T-helper 1 cell treated with Interleukin-12 subunit alpha and Interleukin-12 subunit beta and Interleukin-4 antibody, amounts not matched to agents 30 ng/mL and 1 ng/mL, for 36 hours (primary cell): ENCODE measurements at regions not wholly inside any gene's neighbourhood (a gene's known extent, or its start where the extent isn't known, plus 50 kb on each side); places are given as distances from the start of the nearest gene placed in this dataset.

Experiments
- intact Hi-C: fragments of 100-400 bp; cut with micrococcal nuclease; formaldehyde crosslinking; loops from one replicate; pipeline ENCODE4 v1.15.1; 2024

DNA sequence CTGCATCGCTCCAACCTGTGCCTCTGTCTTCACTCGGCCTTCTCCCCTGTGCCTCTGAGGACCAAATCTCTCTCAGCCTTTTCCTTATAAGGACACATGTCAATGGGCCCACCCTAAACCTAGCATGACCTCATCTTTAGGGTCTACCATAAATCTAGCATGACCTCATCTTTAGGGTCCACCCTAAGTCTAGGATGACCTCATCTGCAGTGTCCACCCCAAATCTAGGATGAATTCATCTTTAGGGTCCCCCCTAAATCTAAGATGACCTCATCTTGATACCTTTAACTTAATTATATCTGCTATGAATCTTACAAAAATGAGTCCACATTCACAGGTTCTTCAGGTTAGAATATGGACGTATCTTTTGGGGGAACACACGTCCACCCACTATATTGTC, 131.1 kb upstream of the RPL38 start:
- intact Hi-C loops: no loop called here

- intact Hi-C loops: no loop called here
Measured at GRCh38 chr17:74076446-74076845, 127.0 kb upstream of the RPL38 start.

DNA sequence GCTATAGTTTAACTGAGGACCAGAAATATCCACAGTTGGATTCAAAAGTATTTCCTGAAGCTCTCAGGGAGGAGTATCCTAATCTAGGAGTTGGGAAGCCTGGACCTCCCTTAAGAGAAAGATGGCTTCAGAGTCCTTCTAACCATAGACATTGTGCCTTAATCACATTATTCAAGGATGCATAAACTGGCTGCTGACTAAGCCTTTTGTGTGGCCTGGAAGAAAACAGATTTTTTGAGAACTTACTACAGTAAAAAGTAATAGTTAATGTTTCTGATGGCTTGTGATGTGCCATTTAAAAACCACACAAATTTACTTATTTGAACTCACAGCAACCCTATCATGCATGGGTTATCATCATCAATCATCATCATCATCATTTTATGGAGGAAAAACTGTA, 126.2 kb upstream of the RPL38 start:
- intact Hi-C loops: no loop called here

- intact Hi-C loops: no loop called here
Measured at GRCh38 chr17:74078363-74078941, 125.0 kb upstream of the RPL38 start.

DNA sequence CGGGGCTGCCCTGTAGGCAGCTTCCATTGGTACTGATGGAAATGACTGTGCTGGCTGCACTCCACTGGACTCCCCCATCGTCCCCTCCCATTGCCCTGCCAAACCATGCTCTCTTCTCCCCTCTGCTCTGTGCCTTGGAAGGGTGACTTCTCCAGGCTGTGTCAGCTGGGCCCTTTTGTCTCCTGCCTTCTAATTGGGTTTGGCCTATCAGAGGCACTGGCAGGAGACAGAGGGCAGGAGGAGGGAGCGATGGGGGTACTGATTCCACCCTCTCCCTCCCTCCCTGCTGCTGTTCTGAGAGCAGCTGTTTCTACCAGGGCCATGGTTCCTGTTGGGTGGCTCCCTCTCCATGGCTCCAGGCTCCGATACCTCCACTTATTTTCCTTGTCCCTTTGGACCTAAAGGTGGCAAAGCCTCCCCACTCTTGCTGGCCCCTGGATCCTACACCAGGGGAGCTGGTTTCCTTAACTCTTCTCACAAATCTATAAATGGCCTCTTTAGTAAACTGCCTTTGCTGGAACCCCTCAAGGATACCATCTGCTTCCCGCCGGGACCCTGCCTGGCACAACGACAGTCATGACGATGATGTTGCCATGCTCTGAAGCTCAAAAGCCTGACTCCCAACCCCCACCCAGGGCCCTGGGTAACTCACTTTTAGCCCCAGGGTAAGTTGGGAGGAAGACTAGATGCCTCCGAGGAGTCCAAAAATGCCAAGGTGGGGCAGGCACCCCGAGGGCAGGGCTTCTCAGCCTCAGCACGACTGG, 123.8 kb upstream of the RPL38 start:
- intact Hi-C loops: no loop called here

DNA sequence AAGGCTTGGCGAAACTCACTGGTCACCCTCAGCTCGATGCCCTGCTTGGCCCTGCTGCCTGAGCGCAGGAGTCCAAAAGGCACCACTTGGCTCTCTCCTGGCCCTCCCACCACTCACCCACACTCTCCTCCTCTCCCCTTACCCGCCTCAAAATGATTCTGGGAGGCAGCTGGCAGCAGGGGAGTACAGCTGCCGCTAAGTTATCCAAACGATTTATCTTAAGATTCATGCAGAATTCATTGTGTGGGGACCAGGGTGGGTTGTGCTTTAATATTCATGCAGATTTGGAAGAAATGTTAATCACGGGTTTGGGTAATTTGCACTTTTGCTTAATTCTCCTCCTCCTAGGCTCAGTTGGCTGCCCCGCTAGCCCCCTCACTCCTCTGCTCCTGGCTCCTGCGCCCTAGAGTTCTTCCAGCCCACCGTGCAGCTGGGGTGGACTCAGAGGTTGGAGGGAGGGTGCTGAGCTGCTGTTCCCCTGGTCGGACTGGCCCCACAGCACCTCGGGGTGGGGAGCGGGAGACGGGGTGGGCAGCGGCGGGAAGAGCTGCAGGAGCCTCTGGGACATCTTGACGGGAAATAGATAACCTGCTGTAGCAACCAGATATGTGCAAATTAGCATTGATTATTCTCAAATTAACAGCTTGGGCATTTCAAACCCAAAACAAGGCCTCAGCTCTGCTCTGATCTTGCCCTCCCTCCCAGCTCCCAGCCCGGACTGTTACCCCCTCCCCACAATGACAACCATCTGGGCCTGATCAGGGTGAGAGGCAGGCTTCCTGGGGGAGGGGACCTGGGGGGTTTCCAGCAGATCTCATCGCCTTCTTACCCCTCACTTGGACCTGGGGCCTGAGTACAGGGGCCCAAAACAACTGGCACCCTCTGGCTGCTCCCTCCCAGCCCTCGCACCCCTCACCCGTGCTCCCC, 122.6 kb upstream of the RPL38 start:
- intact Hi-C loops: no loop called here

DNA sequence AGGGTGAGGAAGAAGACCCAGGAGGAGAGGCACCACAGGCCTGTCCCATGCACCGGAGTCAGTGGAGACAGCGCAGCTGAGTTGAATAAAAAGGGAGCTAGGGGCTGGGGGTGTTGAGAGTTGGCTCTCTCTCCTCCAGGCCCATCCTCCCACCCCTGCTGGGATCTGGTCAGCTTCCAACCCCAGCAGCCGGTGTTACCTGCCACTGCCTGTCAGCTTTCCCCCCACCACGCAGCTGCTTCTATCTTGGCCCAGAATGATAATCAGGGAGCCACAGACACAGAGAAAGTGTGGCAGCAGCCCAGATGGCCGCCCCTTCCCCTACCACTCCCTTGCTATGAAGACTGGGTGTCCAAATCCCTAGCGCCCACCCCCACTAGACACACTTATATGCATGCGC, 120.6 kb upstream of the RPL38 start:
- intact Hi-C loops: no loop called here

- intact Hi-C loops: no loop called here
Measured at GRCh38 chr17:74083321-74083720, 120.2 kb upstream of the RPL38 start.

- intact Hi-C loops: no loop called here
Measured at GRCh38 chr17:74085434-74085833, 118.0 kb upstream of the RPL38 start.

DNA sequence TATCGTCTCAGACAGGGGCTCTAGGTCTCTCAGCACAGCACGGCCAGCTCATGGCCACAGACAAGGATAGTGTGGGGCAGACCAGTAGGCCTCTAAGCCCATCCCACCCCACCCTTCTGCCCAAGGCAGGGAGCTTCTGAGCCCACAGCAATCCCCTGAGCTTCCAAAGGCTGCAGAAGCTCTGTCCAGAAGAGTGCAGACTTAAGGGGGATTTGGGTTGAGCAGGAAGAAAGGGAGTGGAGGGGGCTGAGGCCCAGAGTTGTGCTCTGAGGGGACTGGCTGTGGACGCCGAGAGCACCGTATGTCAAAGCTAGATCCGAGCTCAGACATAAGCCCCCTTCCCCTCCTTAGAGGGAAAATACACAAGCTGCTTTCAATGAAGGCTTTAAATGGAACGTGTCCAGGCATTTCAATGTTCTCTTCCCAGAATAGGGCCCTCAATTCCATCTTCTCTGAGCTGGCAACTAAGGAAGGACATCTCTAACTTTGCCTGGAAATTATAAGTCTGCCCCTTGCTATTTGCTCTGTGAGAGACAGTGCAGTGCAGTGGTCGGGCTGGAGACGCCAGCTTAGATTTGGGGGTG, 116.4 kb upstream of the RPL38 start:
- intact Hi-C loops: no loop called here

DNA sequence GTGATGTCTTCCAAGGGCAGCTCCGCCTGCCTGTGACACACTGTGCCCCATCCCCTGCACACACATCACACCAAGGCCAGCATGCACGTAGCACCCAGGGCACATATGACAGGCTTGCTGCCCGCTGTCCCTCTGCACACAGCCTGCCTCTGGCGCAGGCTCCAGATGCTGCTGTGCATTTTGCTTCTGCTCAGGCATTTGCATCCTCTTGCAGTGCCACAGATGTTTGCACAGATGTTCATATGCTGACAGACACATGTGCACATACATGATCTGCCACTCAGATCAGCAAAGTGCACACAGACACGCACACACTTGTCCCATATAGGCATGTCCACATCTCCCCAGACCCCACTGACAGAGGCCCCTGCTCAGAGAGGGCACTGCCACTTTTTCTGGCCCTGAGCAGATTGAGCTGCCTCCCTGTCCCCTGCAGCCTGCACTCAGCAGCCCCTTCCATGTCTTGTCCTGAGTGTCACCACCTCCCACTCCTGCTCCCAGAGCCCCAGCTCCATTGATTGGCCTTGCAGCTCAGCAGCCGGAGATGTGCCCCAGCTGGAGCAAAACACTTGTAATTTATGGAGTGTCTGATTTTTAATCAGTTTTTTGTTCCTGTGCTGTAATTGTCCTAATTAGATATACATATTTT, 115.1 kb upstream of the RPL38 start:
- intact Hi-C loops: no loop called here

GRCh38 chr17:74088934-74089329, 114.5 kb upstream of the RPL38 start:
- intact Hi-C loops: no loop called here

DNA sequence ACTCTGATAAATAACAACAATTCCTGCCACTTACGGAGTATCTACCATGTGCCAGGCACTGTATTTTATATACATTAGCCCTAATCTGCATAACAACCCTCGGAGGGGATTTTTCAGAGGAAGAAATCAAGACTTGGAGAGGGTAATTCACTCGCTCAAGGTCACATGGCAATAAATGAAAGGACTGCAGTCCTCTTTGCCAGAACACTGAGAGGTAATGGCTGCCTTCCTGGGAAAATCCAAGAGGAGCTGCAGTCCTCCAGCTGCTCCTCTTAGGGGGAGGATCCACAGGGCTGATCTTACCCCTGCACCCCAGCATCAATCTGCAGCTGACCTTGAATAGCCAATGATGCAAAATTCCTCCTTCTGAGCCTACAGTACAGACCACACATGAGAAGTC, 114.1 kb upstream of the RPL38 start:
- intact Hi-C loops: no loop called here

DNA sequence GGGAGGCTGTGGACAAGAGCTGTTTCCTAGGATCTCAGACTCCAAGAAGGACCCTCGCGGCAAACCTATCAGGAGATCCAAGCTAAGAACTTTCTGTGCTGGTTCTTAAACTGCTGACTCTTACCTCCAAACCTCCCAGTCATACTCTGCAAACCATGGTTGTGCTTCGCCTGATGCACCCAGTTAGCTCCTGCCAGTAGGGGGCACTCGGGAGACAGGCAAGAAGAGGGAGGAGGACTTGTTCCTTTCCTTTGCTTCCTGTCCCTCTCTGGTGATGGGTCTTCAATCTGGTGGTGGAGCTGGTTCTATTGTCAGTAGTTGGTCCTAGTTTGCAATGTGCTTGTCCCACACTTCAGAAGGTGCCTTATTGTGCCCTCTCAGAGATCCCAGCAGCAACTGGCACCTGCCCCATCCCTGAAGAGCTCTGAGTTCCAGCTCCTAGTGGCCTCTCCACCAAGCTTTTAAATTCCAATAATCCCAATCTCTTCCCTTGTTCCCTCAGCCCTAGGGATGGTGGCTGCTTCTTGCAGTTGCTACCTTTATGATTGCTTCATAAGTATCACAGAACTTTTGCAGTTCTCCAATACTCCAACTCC, 113.5 kb upstream of the RPL38 start:
- intact Hi-C loops: loop anchor here (1.0 kb wide), 2 partner anchors 86 to 109 kb away; no protein-coding TSS in a partner anchor

DNA sequence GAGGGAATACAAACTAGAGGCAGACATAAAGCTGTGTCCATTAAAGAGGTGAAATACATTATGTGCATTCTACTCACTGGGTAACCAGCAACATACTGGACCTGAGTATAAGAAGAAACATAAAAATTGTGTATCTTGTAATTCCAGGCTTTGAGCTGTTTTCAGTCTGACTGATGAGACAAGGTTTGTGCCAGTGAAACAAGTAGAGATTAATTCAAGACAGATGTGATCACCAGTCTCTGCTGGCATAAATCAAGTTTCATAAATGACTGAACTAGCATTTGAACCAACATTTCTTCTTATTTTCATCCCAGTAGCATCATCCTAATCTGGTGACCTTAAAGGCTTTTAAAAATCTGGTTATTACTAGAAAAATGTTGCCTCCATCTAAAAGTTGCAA, 108.8 kb upstream of the RPL38 start:
- intact Hi-C loops: no loop called here

- intact Hi-C loops: no loop called here
Measured at GRCh38 chr17:74096456-74096855, 107.0 kb upstream of the RPL38 start.

DNA sequence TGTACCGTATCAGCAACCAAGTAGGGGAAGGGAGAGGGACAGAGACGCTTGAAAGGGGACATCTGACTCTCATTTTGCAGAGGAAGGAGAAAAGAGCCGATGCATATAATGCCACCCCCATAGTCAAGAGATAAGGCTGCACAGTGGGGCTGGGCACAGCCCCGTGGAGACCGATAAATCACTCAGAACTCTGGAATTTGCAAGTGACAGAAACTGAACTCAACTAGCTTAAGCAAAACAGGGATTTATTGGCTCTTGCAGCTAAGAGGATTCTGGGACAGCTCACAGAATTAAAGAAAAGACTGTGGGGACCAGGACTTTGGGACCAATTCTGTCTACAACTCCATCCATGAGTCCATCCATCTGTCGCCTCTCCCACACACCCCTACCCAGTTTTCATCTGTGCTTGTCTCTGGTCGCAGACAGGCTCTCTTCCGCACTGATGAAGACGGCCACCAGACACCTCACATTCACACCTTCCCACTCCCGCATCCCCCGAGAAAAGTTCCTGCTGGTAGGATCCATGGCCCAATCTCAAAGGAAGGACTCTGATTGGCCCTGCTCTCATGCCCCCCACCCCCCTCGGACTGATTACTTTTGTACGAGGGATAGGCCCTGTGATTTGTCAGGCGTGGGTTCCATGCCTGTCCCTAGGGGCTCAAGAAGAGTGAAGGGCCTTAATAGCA, 105.9 kb upstream of the RPL38 start:
- intact Hi-C loops: no loop called here

DNA sequence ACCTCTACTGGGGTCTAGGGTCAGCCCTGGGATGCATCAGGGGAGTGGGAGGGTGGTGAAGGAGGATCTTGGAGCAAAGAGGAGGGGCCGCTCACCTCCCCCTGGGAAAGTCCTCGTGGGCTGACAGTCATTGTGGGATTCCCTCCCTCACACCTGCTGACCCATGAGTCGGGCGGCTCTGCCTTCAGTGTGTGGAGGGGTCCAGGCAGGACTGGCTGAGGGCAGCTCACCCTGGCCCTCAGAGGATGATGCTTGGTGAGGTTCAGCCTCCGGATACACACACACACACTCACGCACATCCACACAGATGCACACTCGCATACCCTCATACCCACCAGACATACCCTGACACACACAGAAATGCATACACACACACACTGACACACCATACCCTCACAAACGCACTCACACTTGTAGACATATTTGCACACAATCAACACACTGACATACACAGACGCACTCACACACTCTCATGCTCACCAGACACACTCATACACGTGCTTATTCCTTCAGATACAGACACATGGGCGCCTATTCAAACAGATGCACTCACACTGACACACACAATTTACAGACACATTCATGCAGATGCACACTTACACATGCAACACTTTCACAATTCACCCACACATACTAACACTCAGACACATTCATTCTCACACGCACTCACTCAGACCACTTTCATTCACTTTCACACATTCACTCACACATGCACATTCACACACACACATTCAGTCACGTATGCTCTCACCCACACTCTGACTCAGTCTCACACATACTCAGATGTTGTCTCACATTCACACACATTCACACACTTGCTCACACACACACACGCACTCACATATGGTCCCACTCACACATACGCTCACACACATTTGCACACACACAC, 105.1 kb upstream of the RPL38 start:
- intact Hi-C loops: no loop called here
